HFF-Myc (cell line): ENCODE measurements at regions not wholly inside any gene's neighbourhood (a gene's known extent, or its start where the extent isn't known, plus 50 kb on each side); places are given as distances from the start of the nearest gene placed in this dataset.
"Not testable (repeated sequence)": the region's sequence is repeated elsewhere in the genome, so short reads cannot be mapped to it uniquely, and the experiment has no call there.

ENCODE experiments used
- DNase-seq: peaks from one replicate; pipeline ENCODE4 v3.0.0-alpha.2; 2011; ENCODE audit warnings: low read depth; ENCODE audit errors: extremely low read depth
- H3K4me3 ChIP-seq: replicated peaks from 2 replicates; pipeline ENCODE4 v1.5.1; 2011; ENCODE audit warnings: low read depth, mild to moderate bottlenecking, control low read depth, low read length
- CTCF ChIP-seq: IDR thresholded peaks from 2 replicates; pipeline ENCODE4 v1.5.1; 2012; ENCODE audit warnings: mild to moderate bottlenecking, low read depth, low read length, control low read depth; ENCODE audit errors: missing control alignments

GRCh38 chr11:34823639-34824038, 92.5 kb downstream of the APIP start:
- TF ChIP-seq CTCF, result no peak
- DNase-seq, result no peak
- H3K4me3 ChIP-seq, result no peak overlapping the region

GRCh38 chr11:34823197-34823596, 93.0 kb downstream of the APIP start:
- no peak for DNase-seq
- TF ChIP-seq CTCF, result no peak
- no peak overlapping the region for H3K4me3 ChIP-seq

GRCh38 chr11:34819740-34820482, 96.3 kb downstream of the APIP start:
- no peak for TF ChIP-seq CTCF
- DNase-seq, result no peak

GRCh38 chr11:34817812-34818211, 98.4 kb downstream of the APIP start:
- H3K4me3 ChIP-seq, DNase-seq: not testable (repeated sequence)

More at GRCh38 chr11:34819740-34820482, 96.3 kb downstream of the APIP start:
- no peak overlapping the region for H3K4me3 ChIP-seq

GRCh38 chr11:34816698-34817213, 99.4 kb downstream of the APIP start:
- no peak overlapping the region for H3K4me3 ChIP-seq
- DNase-seq, result no peak
- no peak for TF ChIP-seq CTCF

GRCh38 chr11:34812905-34813576, 103.1 kb downstream of the APIP start:
- DNase-seq, result no peak
- no peak overlapping the region for H3K4me3 ChIP-seq
- TF ChIP-seq CTCF, result no peak

GRCh38 chr11:34811858-34812257, 104.3 kb downstream of the APIP start:
- no peak for TF ChIP-seq CTCF
- no peak overlapping the region for H3K4me3 ChIP-seq
- DNase-seq, result no peak
